ENCODE measurements at regions not wholly inside any gene's neighbourhood (a gene's known extent, or its start where the extent isn't known, plus 50 kb on each side); places are given as distances from the start of the nearest gene placed in this dataset.
"Not testable (repeated sequence)": the region's sequence is repeated elsewhere in the genome, so short reads cannot be mapped to it uniquely, and the experiment has no call there.

GRCh38 chr14:21913759-21914158, 240.1 kb upstream of the OR4E1 start:
- Histone ChIP-seq H3K79me2 (no peaks in the 10 kb centered on the region), H3K4me3 (ENCODE audit: low read depth, low read length) (no peak overlapping the region), H3K9ac (no peak overlapping the region), H3K27ac (no peak overlapping the region), H3K4me1 (no peaks in the 10 kb centered on the region), H3K27me3 (ENCODE audit: control insufficient read depth, insufficient read depth, low read length) (no peaks in the 10 kb centered on the region), H3K4me2 (ENCODE audit: low read length) (no peak overlapping the region), H3K9me3 (ENCODE audit: control insufficient read depth, low read length) (no peaks in the 10 kb centered on the region), H2AFZ (no peak overlapping the region), H3K36me3 (ENCODE audit: control insufficient read depth, insufficient read depth, low read length) (no peaks in the 10 kb centered on the region)
- peak; percentile 35 for TF ChIP-seq CTCF (IDR thresholded peaks at IDR 0.05)

- no peak overlapping the region for H3K9ac ChIP-seq
- no peaks in the 10 kb centered on the region for H3K79me2 ChIP-seq
- no peak overlapping the region for H3K27ac ChIP-seq
- no peaks in the 10 kb centered on the region for H3K9me3 ChIP-seq (ENCODE audit: control insufficient read depth, low read length)
- H3K4me1 ChIP-seq: no peaks in the 10 kb centered on the region
- no peak overlapping the region for H2AFZ ChIP-seq
- TF ChIP-seq CTCF (IDR thresholded peaks at IDR 0.05): no peak
- H3K27me3 ChIP-seq (ENCODE audit: control insufficient read depth, insufficient read depth, low read length): no peaks in the 10 kb centered on the region
- no peak overlapping the region for H3K4me2 ChIP-seq (ENCODE audit: low read length)
- no peak overlapping the region for H3K4me3 ChIP-seq (ENCODE audit: low read depth, low read length)
- no peaks in the 10 kb centered on the region for H3K36me3 ChIP-seq (ENCODE audit: control insufficient read depth, insufficient read depth, low read length)
These were observed 238.7 kb upstream of the OR4E1 start for GRCh38 chr14:21912367-21912766.

- no peak overlapping the region for H3K4me3 ChIP-seq (ENCODE audit: low read depth, low read length)
- H3K27me3 ChIP-seq (ENCODE audit: control insufficient read depth, insufficient read depth, low read length): no peaks in the 10 kb centered on the region
- no peak overlapping the region for H3K9ac ChIP-seq
- no peaks in the 10 kb centered on the region for H3K4me1 ChIP-seq
- H3K27ac ChIP-seq: no peak overlapping the region
- no peak overlapping the region for H2AFZ ChIP-seq
- H3K4me2 ChIP-seq (ENCODE audit: low read length): no peak overlapping the region
- H3K36me3 ChIP-seq (ENCODE audit: control insufficient read depth, insufficient read depth, low read length): no peaks in the 10 kb centered on the region
- H3K79me2 ChIP-seq: no peaks in the 10 kb centered on the region
- no peaks in the 10 kb centered on the region for H3K9me3 ChIP-seq (ENCODE audit: control insufficient read depth, low read length)
- TF ChIP-seq CTCF (IDR thresholded peaks at IDR 0.05): no peak
These were observed 238.3 kb upstream of the OR4E1 start for GRCh38 chr14:21911877-21912276.

- Histone ChIP-seq H3K36me3 (ENCODE audit: control insufficient read depth, insufficient read depth, low read length) (no peaks in the 10 kb centered on the region), H3K4me1 (no peaks in the 10 kb centered on the region), H3K9ac (no peak overlapping the region), H3K79me2 (no peaks in the 10 kb centered on the region), H3K27ac (no peak overlapping the region), H2AFZ (no peak overlapping the region), H3K9me3 (ENCODE audit: control insufficient read depth, low read length) (no peaks in the 10 kb centered on the region), H3K4me2 (ENCODE audit: low read length) (no peak overlapping the region), H3K4me3 (ENCODE audit: low read depth, low read length) (no peak overlapping the region), H3K27me3 (ENCODE audit: control insufficient read depth, insufficient read depth, low read length) (no peaks in the 10 kb centered on the region)
- no peak for TF ChIP-seq CTCF (IDR thresholded peaks at IDR 0.05)
These were observed 236.6 kb upstream of the OR4E1 start for GRCh38 chr14:21910260-21910659.

- no peak for TF ChIP-seq CTCF (IDR thresholded peaks at IDR 0.05)
- no peaks in the 10 kb centered on the region for H3K27me3 ChIP-seq (ENCODE audit: control insufficient read depth, insufficient read depth, low read length)
- H3K4me2 ChIP-seq (ENCODE audit: low read length): no peak overlapping the region
- H3K4me1 ChIP-seq: no peaks in the 10 kb centered on the region
- H3K27ac ChIP-seq: no peak overlapping the region
- no peak overlapping the region for H2AFZ ChIP-seq
- no peaks in the 10 kb centered on the region for H3K36me3 ChIP-seq (ENCODE audit: control insufficient read depth, insufficient read depth, low read length)
- no peaks in the 10 kb centered on the region for H3K9me3 ChIP-seq (ENCODE audit: control insufficient read depth, low read length)
- H3K9ac ChIP-seq: no peak overlapping the region
- no peaks in the 10 kb centered on the region for H3K79me2 ChIP-seq
- H3K4me3 ChIP-seq (ENCODE audit: low read depth, low read length): no peak overlapping the region
These were observed 229.1 kb upstream of the OR4E1 start for GRCh38 chr14:21902561-21903181.

GRCh38 chr14:21894898-21895194, 221.2 kb upstream of the OR4E1 start:
- H3K9ac ChIP-seq; H3K9me3 ChIP-seq (ENCODE audit: control insufficient read depth, low read length); H3K4me3 ChIP-seq (ENCODE audit: low read depth, low read length); H3K4me1 ChIP-seq; H2AFZ ChIP-seq; H3K36me3 ChIP-seq (ENCODE audit: control insufficient read depth, insufficient read depth, low read length); H3K79me2 ChIP-seq; H3K27ac ChIP-seq; H3K4me2 ChIP-seq (ENCODE audit: low read length); H3K27me3 ChIP-seq (ENCODE audit: control insufficient read depth, insufficient read depth, low read length): not testable (repeated sequence)
